Activated T-cell treated with anti-CD3 and anti-CD28 coated beads, Interleukin-2, amount 50 U/mL, for 24 hours (primary cell): ENCODE measurements at regions not wholly inside any gene's neighbourhood (a gene's known extent, or its start where the extent isn't known, plus 50 kb on each side); places are given as distances from the start of the nearest gene placed in this dataset.
"Not testable (repeated sequence)": the region's sequence is repeated elsewhere in the genome, so short reads cannot be mapped to it uniquely, and the experiment has no call there.

ENCODE experiments used
- DNase-seq: peaks from one replicate; pipeline ENCODE4 v3.0.0-alpha.2; 2020
- H3K27ac Mint-ChIP-seq: 2 replicates; pipeline ENCODE4 v1.8.0; 2020; ENCODE audit warnings: mild to moderate bottlenecking, mixed read lengths
- H3K27me3 Mint-ChIP-seq: 2 replicates; pipeline ENCODE4 v1.8.0; 2020; ENCODE audit warnings: mixed read lengths
- H3K36me3 Mint-ChIP-seq: 2 replicates; pipeline ENCODE4 v1.8.0; 2020; ENCODE audit warnings: low read depth, mixed read lengths
- H3K4me1 Mint-ChIP-seq: 2 replicates; pipeline ENCODE4 v1.8.0; 2020; ENCODE audit warnings: low read depth, mixed read lengths
- H3K4me3 Mint-ChIP-seq: 2 replicates; pipeline ENCODE4 v1.8.0; 2020; ENCODE audit warnings: mild to moderate bottlenecking, moderate library complexity, mixed read lengths
- H3K9me3 Mint-ChIP-seq: 2 replicates; pipeline ENCODE4 v1.8.0; 2020; ENCODE audit warnings: mixed read lengths

DNA sequence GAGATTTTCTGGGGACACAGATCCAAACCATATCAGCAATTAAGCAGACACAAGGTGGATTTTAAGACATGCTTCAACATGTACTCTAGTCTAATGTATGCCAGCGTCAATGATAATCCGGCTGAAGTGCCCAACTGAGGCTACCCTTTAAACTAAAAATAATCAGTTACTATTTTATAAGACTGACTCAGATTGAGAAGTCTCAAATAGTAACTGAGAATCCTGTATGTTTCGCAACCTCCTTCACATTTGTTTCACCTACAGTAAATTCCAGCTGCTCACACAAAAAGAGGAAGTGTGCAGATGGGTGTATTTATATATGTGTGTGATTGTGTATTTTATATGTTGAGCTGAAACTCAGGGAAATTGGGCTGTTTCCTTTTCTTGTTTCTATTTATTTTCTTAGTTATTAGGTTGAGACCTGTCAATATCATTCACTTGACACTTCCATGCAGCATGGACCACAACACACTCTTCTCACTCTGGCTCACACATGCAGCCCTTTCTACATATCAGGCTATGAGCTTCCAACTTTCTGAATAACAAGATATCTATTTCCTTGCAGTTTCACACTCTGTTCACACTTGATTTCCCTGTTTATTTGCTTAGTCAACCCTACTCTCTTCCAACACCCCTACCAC lies 1224.9 kb upstream of the TMEM132C start:
- Mint-ChIP-seq H3K4me3 (no peak overlapping the region), H3K36me3 (no peaks in the 10 kb centered on the region), H3K27ac (no peak overlapping the region)

DNA sequence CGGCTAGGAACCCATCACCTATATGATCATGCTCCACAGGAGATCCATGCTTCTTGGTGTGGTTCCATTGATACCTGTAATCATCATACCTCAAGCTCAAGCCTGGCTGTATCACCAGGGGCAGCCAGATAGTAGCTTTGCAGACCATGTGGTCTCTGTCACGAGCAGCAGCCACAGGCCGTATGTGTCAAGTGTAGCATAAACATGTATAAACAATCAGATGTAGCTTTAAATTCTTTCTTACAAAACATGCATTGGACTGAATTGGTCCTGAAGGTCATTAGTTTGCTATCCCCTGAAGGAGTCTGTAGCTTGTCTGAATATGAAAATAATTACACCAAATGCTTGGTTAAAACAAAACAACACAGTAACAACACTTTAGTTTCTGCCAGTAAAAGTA lies 1223.2 kb upstream of the TMEM132C start:
- no peak overlapping the region for H3K4me3 Mint-ChIP-seq
- H3K9me3 Mint-ChIP-seq = no peaks in the 10 kb centered on the region
- no peak overlapping the region for H3K27ac Mint-ChIP-seq
- no peaks in the 10 kb centered on the region for H3K4me1 Mint-ChIP-seq
- DNase-seq = no peak
- no peaks in the 10 kb centered on the region for H3K36me3 Mint-ChIP-seq
- H3K27me3 Mint-ChIP-seq = no peaks in the 10 kb centered on the region

More for the DNA sequence above, 1224.9 kb upstream of the TMEM132C start:
- Mint-ChIP-seq H3K4me1 (no peaks in the 10 kb centered on the region), H3K27me3 (no peaks in the 10 kb centered on the region), H3K9me3 (no peaks in the 10 kb centered on the region)
- DNase-seq = no peak

GRCh38 chr12:127044836-127045235 lies 1222.1 kb upstream of the TMEM132C start:
- Mint-ChIP-seq H3K4me3 (no peak overlapping the region), H3K27ac (no peak overlapping the region), H3K36me3 (no peaks in the 10 kb centered on the region), H3K9me3 (peaks cover 3% of the 10 kb centered on the region), H3K27me3 (no peaks in the 10 kb centered on the region), H3K4me1 (no peaks in the 10 kb centered on the region)
- no peak for DNase-seq

DNA sequence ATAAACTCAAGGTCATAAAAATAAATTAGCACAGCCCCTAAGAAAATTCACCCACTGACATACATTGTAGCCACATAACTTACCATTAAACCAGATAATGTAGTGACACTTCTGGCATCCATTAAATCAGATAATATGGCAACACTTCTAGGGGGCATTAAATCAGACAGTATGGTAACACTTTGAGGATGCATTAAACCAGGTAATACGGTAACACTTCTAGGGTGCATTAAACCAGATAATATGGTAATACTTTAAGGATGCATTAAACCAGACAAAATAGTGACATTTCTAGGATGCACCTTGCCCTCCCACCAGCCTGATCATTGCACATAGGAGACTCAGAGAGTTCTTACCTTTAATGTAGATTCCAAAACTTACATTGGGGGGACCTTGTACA lies 1220.5 kb upstream of the TMEM132C start:
- Mint-ChIP-seq H3K27me3 (no peaks in the 10 kb centered on the region), H3K9me3 (peaks cover 3% of the 10 kb centered on the region), H3K4me1 (no peaks in the 10 kb centered on the region), H3K27ac (no peak overlapping the region), H3K4me3 (no peak overlapping the region), H3K36me3 (no peaks in the 10 kb centered on the region)
- DNase-seq = no peak

GRCh38 chr12:127048057-127048456 lies 1218.9 kb upstream of the TMEM132C start:
- Mint-ChIP-seq H3K27ac (no peak overlapping the region), H3K9me3 (peaks cover 3% of the 10 kb centered on the region), H3K4me3 (no peak overlapping the region), H3K36me3 (no peaks in the 10 kb centered on the region), H3K27me3 (no peaks in the 10 kb centered on the region), H3K4me1 (no peaks in the 10 kb centered on the region)
- no peak for DNase-seq

DNA sequence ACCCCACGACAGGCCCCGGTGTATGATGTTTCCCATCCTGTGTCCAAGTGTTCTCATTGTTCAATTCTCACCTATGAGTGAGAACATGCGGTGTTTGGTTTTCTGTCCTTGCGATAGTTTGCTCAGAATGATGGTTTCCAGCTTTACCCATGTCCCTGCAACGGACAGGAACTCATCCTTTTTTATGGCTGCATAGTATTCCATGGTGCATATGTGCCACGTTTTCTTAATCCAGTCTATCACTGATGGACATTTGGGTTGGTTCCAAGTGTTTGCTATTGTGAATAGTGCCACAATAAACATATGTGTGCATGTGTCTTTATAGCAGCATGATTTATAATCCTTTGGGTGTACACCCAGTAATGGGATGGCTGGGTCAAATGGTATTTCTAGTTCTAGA lies 1218.4 kb upstream of the TMEM132C start:
- not testable (repeated sequence) for DNase-seq, H3K4me1 Mint-ChIP-seq, H3K27me3 Mint-ChIP-seq, H3K27ac Mint-ChIP-seq, H3K9me3 Mint-ChIP-seq, H3K36me3 Mint-ChIP-seq, H3K4me3 Mint-ChIP-seq

DNA sequence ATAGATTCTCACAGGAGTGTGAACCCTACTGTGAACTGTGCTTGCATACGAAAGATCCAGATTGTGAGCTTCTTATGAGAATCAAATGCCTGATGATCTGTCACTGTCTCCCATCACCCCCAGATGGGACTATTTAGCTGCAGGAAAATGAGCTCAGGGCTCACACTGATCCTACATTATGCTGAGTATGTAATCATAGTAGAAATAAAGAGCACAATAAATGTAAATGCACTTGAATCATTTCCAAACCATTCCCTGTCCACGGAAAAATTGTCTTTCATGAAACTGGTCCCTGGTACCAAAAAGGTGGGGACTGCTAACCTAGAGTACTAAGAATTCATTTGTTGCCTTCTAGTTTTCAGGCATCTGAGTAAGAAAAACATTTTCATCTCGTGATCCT lies 1215.8 kb upstream of the TMEM132C start:
- Mint-ChIP-seq H3K27me3 (no peaks in the 10 kb centered on the region), H3K4me3 (no peak overlapping the region), H3K4me1 (no peaks in the 10 kb centered on the region), H3K27ac (no peak overlapping the region), H3K36me3 (no peaks in the 10 kb centered on the region), H3K9me3 (peaks cover 3% of the 10 kb centered on the region)
- no peak for DNase-seq

- Mint-ChIP-seq H3K9me3 (peaks cover 3% of the 10 kb centered on the region), H3K4me1 (no peaks in the 10 kb centered on the region), H3K36me3 (no peaks in the 10 kb centered on the region), H3K27ac (no peak overlapping the region), H3K27me3 (no peaks in the 10 kb centered on the region), H3K4me3 (no peak overlapping the region)
- no peak for DNase-seq
These were observed 1214.3 kb upstream of the TMEM132C start for GRCh38 chr12:127052511-127053232.

- DNase-seq = no peak
- H3K36me3 Mint-ChIP-seq = no peaks in the 10 kb centered on the region
- H3K4me3 Mint-ChIP-seq = no peak overlapping the region
- no peaks in the 10 kb centered on the region for H3K27me3 Mint-ChIP-seq
- no peaks in the 10 kb centered on the region for H3K9me3 Mint-ChIP-seq
- H3K27ac Mint-ChIP-seq = no peak overlapping the region
- H3K4me1 Mint-ChIP-seq = no peaks in the 10 kb centered on the region
These were observed 1212.4 kb upstream of the TMEM132C start for GRCh38 chr12:127054531-127054930.

DNA sequence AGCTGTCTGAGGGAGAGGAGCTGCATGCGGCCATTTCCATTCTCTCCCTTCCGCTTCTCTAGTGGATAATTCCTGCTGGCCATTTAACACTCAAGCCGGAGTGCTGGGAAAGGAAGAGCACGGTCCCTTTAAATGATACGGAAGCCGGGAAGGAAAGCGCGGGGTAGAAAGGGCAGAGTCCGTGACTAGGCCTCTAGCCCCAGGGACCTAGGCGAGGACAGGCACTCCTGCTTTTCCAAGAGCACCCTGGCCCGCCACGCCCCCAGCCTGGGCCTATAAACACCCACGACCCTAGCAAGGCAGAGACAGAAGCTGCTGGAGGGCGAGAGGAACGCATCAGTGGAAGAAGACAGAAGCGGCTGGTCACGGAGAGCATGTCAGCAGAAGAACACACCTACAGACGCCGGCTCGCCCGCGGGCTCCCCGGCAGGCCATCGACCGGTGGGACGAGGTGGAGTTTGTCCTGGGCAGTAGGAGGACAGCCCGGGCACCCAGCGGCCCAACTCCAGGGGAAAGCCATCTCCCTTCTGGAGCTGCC lies 1206.6 kb upstream of the TMEM132C start:
- no peaks in the 10 kb centered on the region for H3K36me3 Mint-ChIP-seq

DNA sequence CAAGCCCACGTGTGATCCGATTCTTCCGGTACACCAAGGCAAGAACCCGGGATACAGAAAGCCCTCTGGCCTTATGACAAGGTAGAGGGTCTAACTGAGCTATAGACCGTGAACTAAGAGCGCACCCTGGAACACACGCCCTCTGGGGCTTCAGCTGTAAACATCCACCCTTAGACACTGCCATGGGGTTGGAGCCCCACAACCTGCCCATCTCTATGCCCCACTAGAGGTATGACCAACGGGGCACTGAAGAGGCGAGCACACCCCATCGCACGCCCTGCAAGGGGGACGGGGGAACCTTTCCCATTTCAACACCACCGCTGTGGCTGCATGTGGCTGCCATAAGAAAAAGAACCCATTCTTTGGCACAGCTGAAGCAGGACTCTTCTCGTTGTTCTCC lies 1206.0 kb upstream of the TMEM132C start:
- Mint-ChIP-seq H3K27me3 (no peaks in the 10 kb centered on the region), H3K4me1 (no peaks in the 10 kb centered on the region), H3K36me3 (no peaks in the 10 kb centered on the region), H3K4me3 (no peak overlapping the region), H3K9me3 (no peaks in the 10 kb centered on the region), H3K27ac (no peak overlapping the region)
- no peak for DNase-seq

More for the DNA sequence above, 1206.6 kb upstream of the TMEM132C start:
- no peak for DNase-seq
- no peaks in the 10 kb centered on the region for H3K9me3 Mint-ChIP-seq
- no peak overlapping the region for H3K27ac Mint-ChIP-seq
- no peaks in the 10 kb centered on the region for H3K27me3 Mint-ChIP-seq
- no peaks in the 10 kb centered on the region for H3K4me1 Mint-ChIP-seq
- H3K4me3 Mint-ChIP-seq = no peak overlapping the region

DNA sequence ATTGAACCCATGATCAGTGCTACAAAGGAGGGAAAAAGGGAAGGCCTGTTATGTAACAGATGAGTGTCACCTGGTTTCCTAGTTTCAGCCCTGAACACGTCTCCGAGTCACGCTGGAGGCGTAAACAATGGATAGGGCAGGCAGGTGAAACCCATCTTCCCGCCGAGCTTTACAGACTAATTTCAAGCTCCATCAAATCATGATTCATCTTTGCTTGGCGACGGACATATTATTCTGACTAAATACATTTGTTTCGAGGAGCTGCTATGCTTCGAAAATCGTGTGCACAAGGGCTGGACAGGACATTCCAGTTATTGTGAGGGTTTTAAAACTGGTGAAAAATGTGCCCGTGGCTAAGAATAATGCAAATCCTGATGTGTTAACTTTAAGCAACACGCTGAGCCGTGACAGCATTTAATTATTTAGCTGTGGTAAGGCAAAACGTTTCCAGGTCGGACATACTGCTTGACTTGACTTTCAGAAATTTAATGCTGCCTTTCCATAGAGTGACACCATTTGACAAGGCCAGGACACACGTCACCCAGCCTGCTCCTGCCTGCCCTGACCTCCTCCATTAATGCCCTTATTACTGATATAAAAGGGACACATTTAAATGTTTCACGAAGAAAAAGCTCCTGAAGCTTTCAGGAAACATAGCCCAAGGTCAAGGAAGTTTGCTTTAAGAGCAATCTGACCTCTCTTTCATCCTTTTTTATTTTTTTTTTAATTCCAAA lies 1203.5 kb upstream of the TMEM132C start:
- Mint-ChIP-seq H3K4me1 (no peaks in the 10 kb centered on the region), H3K27me3 (no peaks in the 10 kb centered on the region), H3K4me3 (no peak overlapping the region), H3K27ac (no peak overlapping the region), H3K9me3 (no peaks in the 10 kb centered on the region), H3K36me3 (no peaks in the 10 kb centered on the region)
- DNase-seq = no peak

DNA sequence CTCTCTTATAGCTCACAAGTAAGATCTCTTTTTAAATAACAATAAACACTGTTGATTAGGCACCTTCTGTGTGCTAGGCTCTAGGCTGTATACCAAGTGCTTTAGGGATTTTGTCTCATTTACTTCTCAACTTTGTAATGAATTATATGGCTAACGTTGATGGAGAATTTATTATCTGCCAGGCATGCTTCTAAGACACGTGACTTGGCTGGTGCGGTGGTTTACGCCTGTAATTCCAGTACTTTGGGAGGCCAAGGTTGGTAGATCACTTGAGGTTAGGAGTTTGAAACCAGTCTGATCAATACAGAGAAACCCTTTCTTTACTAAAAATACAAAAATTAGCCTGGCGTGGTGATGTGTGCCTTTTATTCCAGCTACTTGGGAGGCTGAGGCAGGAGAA lies 1202.8 kb upstream of the TMEM132C start:
- no peaks in the 10 kb centered on the region for H3K27me3 Mint-ChIP-seq
- no peak overlapping the region for H3K4me3 Mint-ChIP-seq
- no peak for DNase-seq
- no peak overlapping the region for H3K27ac Mint-ChIP-seq
- no peaks in the 10 kb centered on the region for H3K9me3 Mint-ChIP-seq
- no peaks in the 10 kb centered on the region for H3K4me1 Mint-ChIP-seq
- no peaks in the 10 kb centered on the region for H3K36me3 Mint-ChIP-seq

DNA sequence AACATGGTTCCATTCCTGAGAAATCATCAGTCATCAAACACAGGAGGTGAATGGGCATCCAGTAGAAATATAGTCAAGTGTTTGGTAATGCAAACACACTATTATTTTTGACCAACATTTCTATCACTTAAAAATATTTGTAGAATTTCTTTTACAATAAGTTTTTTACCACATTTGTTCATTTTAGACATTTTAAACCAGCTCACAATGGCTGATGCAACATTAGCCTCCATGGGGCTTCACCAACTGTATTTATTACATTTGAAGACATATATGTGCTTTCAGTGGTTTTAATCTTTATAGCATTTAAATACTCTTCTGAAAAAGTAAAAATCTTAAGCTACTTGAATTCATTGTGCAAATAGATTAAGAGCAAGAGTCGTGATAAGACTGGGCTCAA lies 1201.4 kb upstream of the TMEM132C start:
- no peak for DNase-seq
- H3K27me3 Mint-ChIP-seq = no peaks in the 10 kb centered on the region
- no peak overlapping the region for H3K27ac Mint-ChIP-seq

More for the DNA sequence above, 1201.4 kb upstream of the TMEM132C start:
- H3K4me1 Mint-ChIP-seq = no peaks in the 10 kb centered on the region
- no peaks in the 10 kb centered on the region for H3K9me3 Mint-ChIP-seq
- H3K36me3 Mint-ChIP-seq = no peaks in the 10 kb centered on the region
- no peak overlapping the region for H3K4me3 Mint-ChIP-seq
